Effector memory CD4-positive, alpha-beta T cell (primary cell): ENCODE measurements at regions not wholly inside any gene's neighbourhood (a gene's known extent, or its start where the extent isn't known, plus 50 kb on each side); places are given as distances from the start of the nearest gene placed in this dataset.

Experiments used
- DNase-seq, 3 donors: peaks; one replicate each; pipeline ENCODE4 v3.0.0-alpha.2; 2020
- H3K27ac ChIP-seq: 2 replicates; pipeline ENCODE4 v1.7.0; 2013; ENCODE audit warnings: mild to moderate bottlenecking, low read length, moderate library complexity; ENCODE audit not compliant: insufficient read depth, poor library complexity, severe bottlenecking
- H3K27me3 ChIP-seq: replicated peaks from 2 replicates; pipeline ENCODE4 v1.7.0; 2013; ENCODE audit warnings: mild to moderate bottlenecking, low read length; ENCODE audit not compliant: insufficient read depth, control insufficient read depth, poor library complexity, severe bottlenecking
- H3K36me3 ChIP-seq: 2 replicates; pipeline ENCODE4 v1.7.0; 2013; ENCODE audit warnings: mild to moderate bottlenecking, low read length, moderate library complexity; ENCODE audit not compliant: control insufficient read depth, insufficient read depth
- H3K4me1 ChIP-seq: 2 replicates; pipeline ENCODE4 v1.7.0; 2013; ENCODE audit warnings: low read length, mild to moderate bottlenecking; ENCODE audit not compliant: control insufficient read depth, insufficient read depth, poor library complexity, severe bottlenecking
- H3K4me3 ChIP-seq: 2 replicates; pipeline ENCODE4 v1.7.0; 2013; ENCODE audit warnings: low read length, low read depth, mild to moderate bottlenecking; ENCODE audit not compliant: insufficient read depth, poor library complexity, severe bottlenecking
- H3K9me3 ChIP-seq: 2 replicates; pipeline ENCODE4 v1.7.0; 2013; ENCODE audit warnings: mild to moderate bottlenecking, low read length, moderate library complexity; ENCODE audit not compliant: control insufficient read depth

DNA sequence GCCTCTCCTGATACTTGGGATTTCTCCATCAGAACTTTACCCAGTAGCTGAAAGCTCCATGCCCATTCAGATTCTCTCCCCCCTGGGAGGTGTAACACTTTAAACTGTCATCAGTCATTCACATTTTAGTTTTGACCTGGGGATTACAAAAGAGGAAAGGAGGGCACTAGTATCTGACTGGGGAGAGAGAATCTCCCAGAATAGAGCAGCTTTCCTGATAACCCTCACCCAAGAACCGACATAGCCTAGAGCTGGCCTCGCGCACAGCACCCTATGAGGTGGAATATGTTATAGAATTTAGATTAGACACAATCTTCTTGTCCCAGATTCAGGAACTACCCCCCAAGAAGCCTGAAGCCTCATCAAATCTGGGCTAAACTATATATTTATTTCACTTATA, 950.2 kb upstream of the TENM3 start:
- Histone ChIP-seq H3K27ac (no peak overlapping the region), H3K9me3 (no peaks in the 10 kb centered on the region), H3K27me3 (no peaks in the 10 kb centered on the region), H3K36me3 (no peaks in the 10 kb centered on the region), H3K4me1 (no peaks in the 10 kb centered on the region), H3K4me3 (no peak overlapping the region)
- DNase-seq: no peak

DNA sequence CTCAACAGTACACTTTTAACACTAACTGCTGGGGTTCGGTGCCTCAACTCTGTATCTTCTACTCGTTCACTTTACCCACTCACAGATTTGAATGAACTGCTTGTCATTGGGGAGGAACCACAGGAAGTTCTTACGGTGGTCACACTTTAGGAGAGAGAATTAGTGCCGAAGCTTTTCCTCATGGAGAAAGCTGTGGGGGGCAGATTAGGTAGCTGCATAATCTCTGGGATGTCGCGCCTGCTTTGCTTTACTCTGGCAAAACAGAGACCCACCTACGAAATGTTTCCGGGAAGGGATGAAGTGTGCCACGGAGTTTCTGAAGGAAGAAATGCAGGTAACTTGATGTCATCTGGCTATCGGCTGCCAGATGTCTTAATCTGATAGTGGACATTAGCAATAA, 949.7 kb upstream of the TENM3 start:
- Histone ChIP-seq H3K4me1 (no peaks in the 10 kb centered on the region), H3K9me3 (no peaks in the 10 kb centered on the region), H3K27me3 (no peaks in the 10 kb centered on the region), H3K4me3 (no peak overlapping the region), H3K27ac (no peak overlapping the region), H3K36me3 (no peaks in the 10 kb centered on the region)
- no peak for DNase-seq

DNA sequence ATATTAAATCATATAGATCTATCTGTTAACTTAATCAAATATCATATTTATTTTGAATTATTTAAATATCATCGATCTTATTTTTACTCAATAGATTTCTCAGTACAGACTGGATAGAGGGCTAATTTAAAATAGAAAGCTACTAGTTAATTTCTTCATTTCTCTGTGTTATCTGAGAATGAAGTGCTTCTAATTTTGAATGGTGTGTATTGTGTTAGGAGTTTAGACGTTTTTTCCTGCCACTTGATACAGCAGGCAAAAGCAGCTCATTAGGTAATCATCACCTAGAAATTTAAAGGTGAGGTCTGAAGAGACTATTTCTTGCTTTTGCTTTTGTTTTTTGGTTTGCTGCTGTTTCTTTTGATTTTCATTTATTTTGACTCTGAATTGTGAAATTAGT, 948.8 kb upstream of the TENM3 start:
- H3K4me3 ChIP-seq: no peak overlapping the region
- DNase-seq: no peak
- no peaks in the 10 kb centered on the region for H3K9me3 ChIP-seq
- H3K27ac ChIP-seq: no peak overlapping the region
- H3K27me3 ChIP-seq: no peaks in the 10 kb centered on the region
- no peaks in the 10 kb centered on the region for H3K36me3 ChIP-seq
- H3K4me1 ChIP-seq: no peaks in the 10 kb centered on the region

DNA sequence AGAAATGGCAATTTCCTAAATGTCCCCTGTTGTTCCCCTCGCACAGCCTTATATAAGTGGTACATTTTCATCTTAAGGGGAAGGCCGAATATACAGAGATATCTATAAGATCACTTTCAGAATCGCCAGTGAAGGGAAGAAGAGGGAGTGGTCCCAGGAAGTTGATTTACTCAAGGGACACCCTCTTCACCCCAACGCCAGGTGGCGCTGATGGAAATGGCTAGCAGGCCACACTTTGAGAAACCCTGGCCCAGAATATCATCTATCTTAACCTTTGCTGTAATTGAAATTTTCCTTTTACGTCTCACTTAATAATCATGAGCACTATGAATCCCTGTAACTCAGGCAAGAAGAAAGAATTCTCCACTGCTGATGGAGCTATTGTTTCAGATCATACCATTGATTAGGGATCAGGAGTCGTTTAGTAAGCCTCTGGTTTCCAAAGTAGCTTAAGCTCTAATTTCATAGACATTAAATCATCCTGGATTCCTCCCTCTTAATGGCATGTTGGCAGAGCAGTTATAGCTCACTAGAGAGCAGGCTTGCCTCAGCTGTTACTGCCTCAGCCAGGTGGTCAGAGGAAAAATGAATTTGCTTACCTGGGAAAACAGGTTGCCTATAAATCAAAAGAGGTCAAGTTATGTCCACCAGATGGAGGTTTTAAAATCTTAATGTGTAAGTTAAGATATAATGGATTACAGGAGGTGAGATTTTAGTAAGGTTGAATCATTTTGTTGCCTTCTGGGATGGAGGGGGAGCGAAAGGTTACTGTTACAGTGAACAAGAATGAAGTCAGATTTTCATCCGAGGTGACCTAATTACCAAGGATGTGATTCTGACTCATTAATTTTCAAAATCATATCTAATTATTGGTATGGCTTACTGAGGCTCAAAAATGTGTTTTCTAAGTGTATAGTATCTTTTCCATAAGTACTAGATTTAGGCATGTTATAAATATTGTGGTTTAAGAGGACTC, 941.2 kb upstream of the TENM3 start:
- DNase-seq: no peak
- H3K4me3 ChIP-seq: no peak overlapping the region
- H3K27me3 ChIP-seq: no peaks in the 10 kb centered on the region
- no peak overlapping the region for H3K27ac ChIP-seq
- H3K9me3 ChIP-seq: no peaks in the 10 kb centered on the region
- no peaks in the 10 kb centered on the region for H3K4me1 ChIP-seq
- no peaks in the 10 kb centered on the region for H3K36me3 ChIP-seq

DNA sequence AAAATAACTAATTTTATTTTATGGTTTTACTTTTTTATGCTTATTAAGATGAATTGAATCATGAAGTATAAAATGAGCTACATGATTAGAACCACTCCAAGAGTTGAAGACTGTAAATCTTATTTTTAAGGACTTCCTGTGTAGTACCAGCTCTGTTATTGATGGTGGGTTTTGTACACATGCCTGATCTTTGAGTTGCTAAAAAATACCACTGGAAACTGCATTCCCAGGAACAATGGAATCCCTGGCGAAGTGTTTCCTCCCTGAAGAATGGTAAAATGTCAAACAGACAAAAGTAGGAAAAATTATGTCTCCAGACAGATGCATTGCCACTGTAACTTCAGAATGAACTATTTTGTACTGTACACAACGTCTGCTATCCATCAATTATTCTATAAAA, 935.4 kb upstream of the TENM3 start:
- Histone ChIP-seq H3K27ac (no peak overlapping the region), H3K4me1 (no peaks in the 10 kb centered on the region), H3K9me3 (no peaks in the 10 kb centered on the region), H3K4me3 (no peak overlapping the region), H3K36me3 (no peaks in the 10 kb centered on the region), H3K27me3 (no peaks in the 10 kb centered on the region)
- no peak for DNase-seq

DNA sequence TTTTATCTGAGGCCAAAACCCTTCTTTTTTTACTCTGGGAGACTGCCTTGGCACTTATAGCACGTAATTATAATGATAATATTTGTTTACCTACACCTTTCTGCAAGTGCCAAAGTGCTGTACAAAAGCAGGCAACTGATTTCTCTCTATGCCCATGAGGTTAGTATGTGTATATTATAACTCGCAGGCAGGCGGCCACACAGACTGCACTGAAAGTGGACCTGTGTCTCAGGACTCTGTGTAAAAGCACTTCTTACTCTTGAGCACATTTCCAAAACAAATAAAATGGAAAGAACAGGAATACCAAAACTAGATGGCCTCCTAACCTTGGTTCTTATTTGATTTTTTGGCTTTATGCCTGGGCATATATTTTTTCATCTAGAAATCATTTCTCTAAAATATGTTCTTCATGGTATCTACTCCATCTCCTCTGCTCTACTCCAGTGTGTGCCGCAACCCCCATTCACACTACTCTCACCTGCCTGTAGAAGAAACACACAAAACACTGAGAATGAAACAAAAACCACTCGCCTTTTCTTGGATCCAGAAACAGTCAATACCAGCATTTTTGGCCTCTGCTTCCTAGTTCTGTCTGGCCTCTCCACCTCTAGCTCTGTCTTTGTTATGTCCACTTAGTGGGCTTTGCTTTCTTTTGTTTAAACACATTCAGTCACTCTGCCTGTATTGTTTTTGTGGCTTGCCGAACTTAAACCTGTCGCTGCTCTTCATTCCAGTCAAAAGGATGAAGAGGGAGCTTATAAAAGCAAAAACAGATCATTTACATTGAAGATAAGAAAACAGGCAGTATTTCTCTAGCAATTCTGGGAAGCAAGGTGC, 934.5 kb upstream of the TENM3 start:
- Histone ChIP-seq H3K27ac (no peak overlapping the region), H3K4me3 (no peak overlapping the region), H3K36me3 (no peaks in the 10 kb centered on the region), H3K9me3 (no peaks in the 10 kb centered on the region), H3K4me1 (no peaks in the 10 kb centered on the region), H3K27me3 (no peaks in the 10 kb centered on the region)
- DNase-seq: no peak

DNA sequence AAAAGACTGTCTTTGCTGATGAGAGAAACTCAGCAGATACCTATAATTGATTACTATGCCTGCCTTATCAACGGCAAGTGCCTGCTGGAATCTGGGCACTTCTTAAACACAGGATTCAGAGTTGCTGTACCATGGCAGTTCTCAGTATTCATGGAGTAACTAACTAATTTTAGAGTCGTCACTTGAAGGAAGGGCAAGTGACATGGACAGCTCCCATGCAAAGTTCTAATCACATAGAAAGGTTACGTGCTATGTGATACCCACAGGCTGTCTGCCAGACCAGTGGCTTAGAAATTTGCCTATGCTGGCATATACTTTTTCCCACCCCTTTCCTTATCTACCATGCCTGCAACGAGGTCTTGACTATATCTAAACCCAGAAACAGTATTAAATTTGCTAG, 931.1 kb upstream of the TENM3 start:
- Histone ChIP-seq H3K36me3 (no peaks in the 10 kb centered on the region), H3K4me1 (no peaks in the 10 kb centered on the region), H3K4me3 (no peak overlapping the region), H3K27me3 (no peaks in the 10 kb centered on the region), H3K9me3 (no peaks in the 10 kb centered on the region), H3K27ac (no peak overlapping the region)
- no peak for DNase-seq

DNA sequence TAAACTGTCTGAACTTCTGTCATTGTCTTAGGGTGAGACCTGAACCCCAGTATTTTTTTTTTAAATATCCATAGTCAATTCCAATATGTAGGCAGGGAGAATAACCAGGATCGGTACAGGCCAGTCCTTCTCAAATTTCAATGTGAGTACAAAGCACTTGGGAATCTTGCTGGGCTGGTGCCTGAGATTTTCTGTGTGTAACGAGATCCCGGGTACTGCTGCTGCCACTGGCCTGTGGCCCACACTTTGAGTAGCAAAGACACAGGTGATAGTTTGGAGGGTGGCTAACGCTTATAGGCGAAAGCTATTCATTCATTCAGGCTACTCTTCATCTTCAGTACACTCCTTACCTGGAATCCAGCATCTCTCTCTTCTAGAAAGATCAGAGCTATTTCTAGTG, 923.6 kb upstream of the TENM3 start:
- no peak for DNase-seq
- Histone ChIP-seq H3K9me3 (no peaks in the 10 kb centered on the region), H3K4me3 (no peak overlapping the region), H3K4me1 (no peaks in the 10 kb centered on the region), H3K27me3 (no peaks in the 10 kb centered on the region), H3K36me3 (no peaks in the 10 kb centered on the region), H3K27ac (no peak overlapping the region)

DNA sequence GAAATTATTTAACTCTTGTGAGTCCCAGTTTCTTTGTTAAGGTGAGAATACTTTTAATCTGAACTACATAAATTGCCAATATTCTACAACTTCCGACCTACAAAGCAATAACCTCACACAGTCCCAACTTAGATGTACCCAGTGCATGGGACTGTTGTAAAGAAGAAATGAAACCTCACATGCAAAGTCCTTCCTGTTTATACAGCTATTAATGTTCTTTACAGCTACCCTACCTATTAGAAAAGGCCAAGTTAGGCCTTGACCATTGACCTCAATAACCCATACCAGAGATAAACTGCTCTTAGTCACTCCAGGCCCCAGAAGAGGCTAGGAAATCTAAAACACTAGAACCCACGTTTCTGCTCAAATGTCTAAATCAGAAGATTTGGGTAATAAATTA, 920.1 kb upstream of the TENM3 start:
- no peak overlapping the region for H3K4me3 ChIP-seq
- no peaks in the 10 kb centered on the region for H3K4me1 ChIP-seq
- DNase-seq: no peak
- H3K36me3 ChIP-seq: no peaks in the 10 kb centered on the region
- H3K27ac ChIP-seq: no peak overlapping the region
- no peaks in the 10 kb centered on the region for H3K27me3 ChIP-seq
- H3K9me3 ChIP-seq: no peaks in the 10 kb centered on the region

DNA sequence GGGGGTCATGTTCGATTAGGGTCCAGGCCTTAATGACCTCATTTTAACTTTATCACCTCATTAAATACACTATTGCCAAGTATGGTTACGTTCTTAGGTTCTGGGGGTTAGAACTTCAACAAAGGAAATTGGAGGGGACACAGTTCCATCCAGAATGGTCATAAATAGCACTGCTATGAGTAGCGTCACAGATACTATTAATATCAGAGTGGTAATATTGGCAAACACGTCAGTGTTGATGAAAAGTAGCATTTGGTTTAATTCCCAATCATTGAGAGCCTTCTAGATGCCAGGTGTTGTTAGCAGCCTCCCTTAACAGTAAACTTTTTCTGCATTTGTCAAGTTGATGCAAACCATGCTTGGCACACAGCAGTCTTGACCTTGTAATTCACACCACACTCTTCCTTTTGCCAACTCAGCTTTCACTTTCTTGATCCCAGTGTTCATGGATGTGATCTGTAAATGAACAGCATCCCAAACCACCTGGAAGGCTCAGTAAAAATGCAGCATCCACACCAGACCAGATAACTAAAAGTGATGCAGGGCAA, 912.5 kb upstream of the TENM3 start:
- Histone ChIP-seq H3K9me3 (no peaks in the 10 kb centered on the region), H3K36me3 (no peaks in the 10 kb centered on the region), H3K27me3 (no peaks in the 10 kb centered on the region), H3K27ac (no peak overlapping the region), H3K4me3 (no peak overlapping the region), H3K4me1 (no peaks in the 10 kb centered on the region)
- DNase-seq: no peak
